Astrocyte of the cerebellum (primary cell): ENCODE measurements at regions not wholly inside any gene's neighbourhood (a gene's known extent, or its start where the extent isn't known, plus 50 kb on each side); places are given as distances from the start of the nearest gene placed in this dataset.
"Not testable (repeated sequence)": the region's sequence is repeated elsewhere in the genome, so short reads cannot be mapped to it uniquely, and the experiment has no call there.

Source experiments
- DNase-seq: peaks from one replicate; pipeline ENCODE4 v3.0.0-alpha.2; 2011; ENCODE audit warnings: low read depth
- H3K4me3 ChIP-seq: 2 replicates; pipeline ENCODE4 v1.5.1; 2011; ENCODE audit warnings: mild to moderate bottlenecking, low read depth, low read length, moderate library complexity
- CTCF ChIP-seq: IDR thresholded peaks from 2 replicates; pipeline ENCODE4 v1.5.1; 2012; ENCODE audit warnings: low read length, low read depth, moderate library complexity, mild to moderate bottlenecking; ENCODE audit errors: missing control alignments
- in situ Hi-C: cut with HindIII; loops from 2 replicates; pipeline ENCODE4 v1.10.0; 2017; ENCODE audit warnings: low sequenced_read_pairs

- no peak for DNase-seq
- in situ Hi-C loops, result no loop called here
- TF ChIP-seq CTCF, result no peak
- no peak overlapping the region for H3K4me3 ChIP-seq
These were observed 1064.4 kb downstream of the UQCRFS1 start for GRCh38 chr19:28148554-28148953.

DNA sequence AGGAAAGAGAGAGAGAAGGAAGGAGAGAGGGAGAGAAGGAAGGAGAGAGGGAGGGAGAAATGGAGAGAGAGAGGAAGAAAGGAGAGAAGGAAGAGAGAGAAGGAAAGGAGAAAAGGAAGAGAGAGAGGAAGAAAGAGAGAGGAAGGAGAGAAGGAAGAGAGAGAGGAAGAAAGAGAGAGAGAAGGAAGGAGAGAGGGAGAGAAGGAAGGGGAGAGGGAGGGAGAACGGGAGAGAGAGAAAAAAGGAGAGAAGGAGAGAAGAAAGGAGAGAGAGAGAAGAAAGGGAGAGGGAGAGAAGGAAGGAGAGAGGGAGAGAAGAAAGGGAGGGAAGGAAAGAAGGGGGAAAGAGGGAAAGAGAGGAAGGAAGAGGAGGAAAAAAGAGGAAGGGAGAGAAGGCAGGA, 1070.7 kb downstream of the UQCRFS1 start:
- no peak for DNase-seq
- in situ Hi-C loops, result no loop called here
- no peak for TF ChIP-seq CTCF
- H3K4me3 ChIP-seq, result no peak overlapping the region

GRCh38 chr19:28140201-28140600, 1072.8 kb downstream of the UQCRFS1 start:
- no peak for TF ChIP-seq CTCF
- no peak overlapping the region for H3K4me3 ChIP-seq
- in situ Hi-C loops, result no loop called here
- DNase-seq, result no peak

- TF ChIP-seq CTCF, result no peak
- no peak for DNase-seq
- H3K4me3 ChIP-seq, result no peak overlapping the region
- in situ Hi-C loops, result no loop called here
These were observed 1075.2 kb downstream of the UQCRFS1 start for GRCh38 chr19:28137772-28138171.

DNA sequence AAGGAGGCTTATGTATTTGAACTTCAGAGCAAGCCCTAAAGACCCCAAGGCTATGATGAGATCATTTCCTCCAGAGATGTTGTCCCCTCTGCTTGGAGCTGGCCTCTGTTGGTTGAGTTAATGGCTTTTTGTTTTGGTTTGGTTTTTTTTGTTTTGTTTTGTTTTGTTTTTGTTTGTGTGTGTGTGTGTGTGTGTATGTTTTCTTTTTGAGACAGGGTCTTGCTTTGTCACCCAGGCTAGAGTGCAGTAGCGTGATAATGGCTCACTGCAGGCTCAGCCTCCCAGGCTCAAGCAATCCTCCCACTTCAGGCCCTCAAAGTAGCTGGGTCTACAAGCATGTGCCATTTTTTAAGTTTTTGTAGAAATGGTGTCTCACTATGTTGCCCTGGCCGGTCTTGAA, 1076.2 kb downstream of the UQCRFS1 start:
- DNase-seq, result no peak
- no peak overlapping the region for H3K4me3 ChIP-seq
- in situ Hi-C loops, result no loop called here
- no peak for TF ChIP-seq CTCF

- no peak overlapping the region for H3K4me3 ChIP-seq
- TF ChIP-seq CTCF, result no peak
- DNase-seq, result no peak
- in situ Hi-C loops, result no loop called here
These were observed 1077.1 kb downstream of the UQCRFS1 start for GRCh38 chr19:28135825-28136224.

- H3K4me3 ChIP-seq, result no peak overlapping the region
- in situ Hi-C loops, result no loop called here
- no peak for TF ChIP-seq CTCF
- no peak for DNase-seq
These were observed 1078.6 kb downstream of the UQCRFS1 start for GRCh38 chr19:28134311-28134710.

DNA sequence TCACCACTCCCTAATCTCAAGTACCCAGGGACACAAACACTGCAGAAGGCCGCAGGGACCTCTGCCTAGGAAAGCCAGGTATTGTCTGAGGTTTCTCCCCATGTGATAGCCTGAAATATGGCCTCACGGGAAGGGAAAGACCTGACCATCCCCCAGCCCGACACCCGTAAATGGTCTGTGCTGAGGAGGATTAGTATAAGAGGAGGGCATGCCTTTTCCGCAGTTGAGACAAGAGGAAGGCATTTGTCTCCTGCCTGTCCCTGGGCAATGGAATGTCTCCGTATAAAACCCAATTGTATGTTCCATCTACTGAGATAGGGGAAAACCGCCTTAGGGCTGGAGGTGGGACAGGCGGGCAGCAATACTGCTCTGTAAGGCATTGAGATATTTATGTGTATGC, 1082.1 kb downstream of the UQCRFS1 start:
- H3K4me3 ChIP-seq, in situ Hi-C loops, DNase-seq: not testable (repeated sequence)
